K562 (cell line): ENCODE measurements at regions not wholly inside any gene's neighbourhood (a gene's known extent, or its start where the extent isn't known, plus 50 kb on each side); places are given as distances from the start of the nearest gene placed in this dataset.

Experiments
- ATAC-seq: fragments of 200-7000 bp; cut with Tn5 transposase; 3 replicates; pipeline ENCODE4 v1.9.1; 2020; ENCODE audit warnings: moderate library complexity
- BruUV-seq: library from RNA; stranded (reverse); fragments of 400-500 nt; replicated peaks from 2 replicates; lab custom pipeline; 2021; lab: Mats Ljungman, UMichigan
- CTCF ChIA-PET: fragments of 300-600 bp; formaldehyde crosslinking; extraction: SDS; loops from one replicate; lab custom pipeline; 2021; ENCODE audit warnings: low intra/inter-chr PET ratio; lab: Yijun Ruan, JAX
- POLR2A ChIA-PET: fragments of 300-600, 350-650 bp; sonication (Branson Sonifier 250); formaldehyde crosslinking; extraction: SDS; loops from one replicate; lab custom pipeline; 2021; ENCODE audit warnings: antibody characterized with exemption, inconsistent platforms; lab: Yijun Ruan, JAX
- DNase-seq, 4 experiments: peaks; one replicate each; pipeline versions ENCODE4 v3.0.0 to v3.0.0-alpha.2; 2011 to 2018; ENCODE audit warnings: low spot score in 3 of 4, mixed read lengths in 3 of 4; ENCODE audit errors: extremely low read depth in 1 of 4
- FAIRE-seq: peaks from 2 replicates; lab custom pipeline; 2011; peaks lifted over from hg19 to GRCh38; lab: Jason Lieb, UNC
- H2AFZ ChIP-seq: 2 replicates; pipeline ENCODE4 v1.6.0; 2011; ENCODE audit warnings: low read depth, low read length, control low read depth, inconsistent platforms
- H3K27ac ChIP-seq: fragments of 200-600 bp; 3 replicates; pipeline ENCODE4 v1.8.0; 2011; ENCODE audit warnings: low read depth, mild to moderate bottlenecking, control low read depth, inconsistent platforms, low read length, moderate library complexity, mixed read lengths; ENCODE audit errors: extremely low read depth
- H3K27me3 ChIP-seq, 2 experiments: fragments of 300-600 bp in 1 of 2; 2 replicates in 1 of 2; 3 replicates in 1 of 2; pipeline versions ENCODE4 v1.6.0 to v1.8.0; 2011; ENCODE audit warnings: inconsistent platforms in 2 of 2, low read length in 2 of 2, mild to moderate bottlenecking in 1 of 2, mixed read lengths in 1 of 2, moderate library complexity in 1 of 2; ENCODE audit not compliant: control insufficient read depth in 2 of 2, insufficient read depth in 2 of 2
- H3K36me3 ChIP-seq: fragments of 300-600 bp; 3 replicates; pipeline ENCODE4 v1.8.0; 2011; ENCODE audit warnings: mild to moderate bottlenecking, low read length, inconsistent platforms; ENCODE audit not compliant: control insufficient read depth, insufficient read depth
- H3K4me1 ChIP-seq, 2 experiments: fragments of 200-600 bp in 1 of 2; replicated peaks in 1 of 2; 2 replicates in 1 of 2; 3 replicates in 1 of 2; pipeline versions ENCODE4 v1.5.1 to v1.8.0; 2011; ENCODE audit warnings: inconsistent platforms in 2 of 2, low read length in 2 of 2, mild to moderate bottlenecking in 1 of 2, mixed read lengths in 1 of 2, moderate library complexity in 1 of 2; ENCODE audit not compliant: control insufficient read depth in 2 of 2, insufficient read depth in 2 of 2
- H3K4me2 ChIP-seq: 2 replicates; pipeline ENCODE4 v1.6.1; 2011; ENCODE audit warnings: low read length, control low read depth, inconsistent platforms, mixed read lengths; ENCODE audit not compliant: insufficient read depth
- H3K4me3 ChIP-seq: fragments of 200-600 bp; sonication (generic), shearing (Covaris generic); 2 replicates; pipeline ENCODE4 v1.5.1; 2016; ENCODE audit warnings: control low read depth, inconsistent platforms
- H3K79me2 ChIP-seq: fragments of 200-600 bp; 3 replicates; pipeline ENCODE4 v1.8.0; 2011; ENCODE audit warnings: low read length, inconsistent platforms; ENCODE audit not compliant: control insufficient read depth, insufficient read depth
- H3K9ac ChIP-seq, 2 experiments: 2 replicates each; pipeline versions ENCODE4 v1.6.0 to v1.6.1; 2011; ENCODE audit warnings: low read depth in 2 of 2, low read length in 2 of 2, control low read depth in 1 of 2, inconsistent platforms in 1 of 2, mild to moderate bottlenecking in 1 of 2, mixed read lengths in 1 of 2; ENCODE audit not compliant: insufficient read depth in 1 of 2
- H3K9me1 ChIP-seq: one replicate; pipeline ENCODE4 v1.6.0; 2011; ENCODE audit warnings: inconsistent platforms, mild to moderate bottlenecking, low read length, moderate library complexity; ENCODE audit not compliant: control insufficient read depth, insufficient read depth
- H3K9me3 ChIP-seq: replicated peaks from 2 replicates; pipeline ENCODE4 v1.5.1; 2011; ENCODE audit warnings: low read depth, low read length, inconsistent platforms; ENCODE audit not compliant: control insufficient read depth, insufficient read depth
- H4K20me1 ChIP-seq: replicated peaks from 2 replicates; pipeline ENCODE4 v1.6.1; 2011; ENCODE audit warnings: low read length, inconsistent platforms, mixed read lengths; ENCODE audit not compliant: control insufficient read depth, insufficient read depth
- CEBPB ChIP-seq: fragments of 450-650 bp; IDR thresholded peaks from 2 replicates; pipeline ENCODE4 v1.6.1; 2016; ENCODE audit warnings: missing genetic modification characterization, missing compliant biosample characterization
- HLTF ChIP-seq: fragments of 450-650 bp; IDR thresholded peaks from 2 replicates; pipeline ENCODE4 v1.6.1; 2016
- KAT8 ChIP-seq: fragments of 450-650 bp; IDR thresholded peaks from 2 replicates; pipeline ENCODE4 v1.6.1; 2016; ENCODE audit warnings: low read depth, mild to moderate bottlenecking
- MIER1 ChIP-seq: fragments of 450-650 bp; IDR thresholded peaks from 2 replicates; pipeline ENCODE4 v1.6.1; 2016; ENCODE audit warnings: antibody characterized with exemption, mild to moderate bottlenecking, low read depth
- STAT5A ChIP-seq: IDR thresholded peaks from 2 replicates; pipeline ENCODE4 v1.6.1; 2012; ENCODE audit warnings: low read length, inconsistent platforms, borderline replicate concordance
- TFE3 ChIP-seq: fragments of 450-650 bp; formaldehyde crosslinking; IDR thresholded peaks from 2 replicates; pipeline ENCODE4 v1.4.0; 2020; ENCODE audit warnings: mild to moderate bottlenecking, mixed read lengths
- ZFPM2 ChIP-seq: fragments of 250-450 bp; sonication (Bioruptor Pico); IDR thresholded peaks from 2 replicates; pipeline ENCODE4 v1.5.1; 2022; ENCODE audit warnings: mild to moderate bottlenecking
- ZNF77 ChIP-seq: fragments of 250-450 bp; sonication (Bioruptor Pico); IDR thresholded peaks from 2 replicates; pipeline ENCODE4 v1.5.0; 2020
- WGBS: fragments of 100-300 bp; shearing (Covaris generic); methylation state at CpG from one replicate; pipeline ENCODE4 v1.1.6; 2016; ENCODE audit warnings: low coverage, mixed read lengths; ENCODE audit not compliant: insufficient coverage; ENCODE audit errors: missing lambda C conversion rate; 5-methylcytosine and 5-hydroxymethylcytosine counted together
- in situ Hi-C: fragments of 300-500 bp; cut with MboI; formaldehyde crosslinking; loops from 4 replicates; pipeline ENCODE4 v1.15.0; 2018; ENCODE audit warnings: inconsistent platforms, mixed read lengths
- intact Hi-C: fragments of 100-400 bp; cut with micrococcal nuclease; formaldehyde crosslinking; loops from 2 replicates; pipeline ENCODE4 v1.14.2; 2022

GRCh38 chr10:56231436-56231835 is 129.6 kb downstream of the ZWINT start:
- BruUV-seq: no TSS peak
- Histone ChIP-seq H3K4me1 (no peaks in the 10 kb centered on the region), H3K9me1 (no peaks in the 10 kb centered on the region), H3K79me2 (no peaks in the 10 kb centered on the region)
- CTCF ChIA-PET: no interaction called here
- POLR2A ChIA-PET: no interaction called here
- intact Hi-C loops: no loop called here
- TF ChIP-seq KAT8 (no peak), ZFPM2 (CRISPR knock-in tag) (no peak)
- TF ChIP-seq, all 486 proteins: peak for 0
- 1% methylated on average over 5 of the region's 5 CpGs for WGBS
- H3K4me3 ChIP-seq: no peak overlapping the region
- H3K9me3 ChIP-seq: no peaks in the 10 kb centered on the region
- H3K9ac ChIP-seq: no peak overlapping the region
- H3K27me3 ChIP-seq: no peaks in the 10 kb centered on the region
- H2AFZ ChIP-seq: no peak overlapping the region
- DNase-seq: no peak
- no peaks in the 10 kb centered on the region for H3K36me3 ChIP-seq
- H4K20me1 ChIP-seq: no peaks in the 10 kb centered on the region
- in situ Hi-C loops: no loop called here
- H3K27ac ChIP-seq: no peak overlapping the region
- ATAC-seq: no peak
- no peak overlapping the region for H3K4me2 ChIP-seq
- no peak for FAIRE-seq

- Histone ChIP-seq H3K4me3 (no peak overlapping the region), H3K4me2 (no peak overlapping the region), H3K9ac (no peak overlapping the region), H3K36me3 (no peaks in the 10 kb centered on the region)
- no TSS peak for BruUV-seq
- WGBS: 0% methylated on average over 3 of the region's 3 CpGs
- no peak for TF ChIP-seq ZNF77 (CRISPR knock-in tag)
- TF ChIP-seq MIER1: no peak
- no peak for TF ChIP-seq HLTF
- no peak for TF ChIP-seq STAT5A
- peak; percentile 29; the same call in 1 of the 2 replicates for TF ChIP-seq CEBPB (tag)
- peak; percentile 24; the same call in 1 of the 2 replicates for TF ChIP-seq TFE3 (CRISPR knock-in tag)
- TF ChIP-seq, all 486 proteins: peak for 2
- ATAC-seq: no peak
- Histone ChIP-seq H3K27ac (no peak overlapping the region), H4K20me1 (no peaks in the 10 kb centered on the region), H3K79me2 (no peaks in the 10 kb centered on the region), H3K9me1 (no peaks in the 10 kb centered on the region), H3K9me3 (no peaks in the 10 kb centered on the region; the same call in 1 of the 2 replicates), H2AFZ (no peak overlapping the region), H3K4me1 (no peaks in the 10 kb centered on the region), H3K27me3 (no peaks in the 10 kb centered on the region)
- ChIA-PET CTCF (no interaction called here), POLR2A (no interaction called here)
- in situ Hi-C loops: no loop called here
- intact Hi-C loops: no loop called here
- DNase-seq: no peak
- FAIRE-seq: no peak
Measured at GRCh38 chr10:56222237-56222636, 138.8 kb downstream of the ZWINT start.
